Endothelial cell of umbilical vein (primary cell): ENCODE measurements at regions not wholly inside any gene's neighbourhood (a gene's known extent, or its start where the extent isn't known, plus 50 kb on each side); places are given as distances from the start of the nearest gene placed in this dataset.

Experiments
- POLR2A ChIP-seq: IDR thresholded peaks from 2 replicates; pipeline ENCODE4 v1.6.1; 2012; ENCODE audit warnings: low read depth, mild to moderate bottlenecking, control low read depth, low read length
- POLR2AphosphoS5 ChIP-seq: IDR thresholded peaks from 2 replicates; pipeline ENCODE4 v1.6.1; 2012; ENCODE audit warnings: low read depth, mild to moderate bottlenecking, control low read depth, low read length, moderate library complexity; ENCODE audit not compliant: insufficient read depth
- TF ChIP-seq, protein P1 (sequence below): IDR thresholded peaks from 2 replicates; pipeline ENCODE4 v1.6.1; 2011; ENCODE audit not compliant: insufficient read depth, insufficient read length
- TF ChIP-seq, protein P2 (sequence below), 2 donors: IDR thresholded peaks; 1 replicate in 1 of 2; 2 replicates in 1 of 2; pipeline ENCODE4 v1.5.1; 2011; ENCODE audit warnings: low read length in 2 of 2, mild to moderate bottlenecking in 2 of 2, moderate library complexity in 2 of 2, control low read depth in 1 of 2, inconsistent platforms in 1 of 2, low read depth in 1 of 2; ENCODE audit not compliant: insufficient read depth in 1 of 2; ENCODE audit errors: extremely low read depth in 1 of 2

DNA sequence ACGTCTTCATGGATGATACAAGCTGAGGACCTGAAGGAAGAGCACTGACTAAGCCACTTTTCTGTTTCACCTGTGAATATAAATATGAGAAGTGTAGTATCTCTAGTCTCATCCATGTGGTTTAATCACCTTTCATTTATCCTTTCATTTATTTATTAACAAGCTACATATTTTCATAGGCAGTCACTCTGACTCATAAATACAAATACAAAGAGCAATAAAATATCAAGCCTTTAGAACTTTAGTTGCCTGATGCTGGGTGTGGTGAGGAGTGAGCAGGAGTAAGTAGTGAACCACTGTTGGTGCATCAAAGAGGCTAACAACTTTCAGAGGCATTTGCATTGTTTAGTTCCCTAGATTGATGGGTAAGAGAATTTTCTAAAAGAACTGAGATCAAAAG, 269.0 kb upstream of the C1orf87 start:
- TF ChIP-seq, protein P1, sequence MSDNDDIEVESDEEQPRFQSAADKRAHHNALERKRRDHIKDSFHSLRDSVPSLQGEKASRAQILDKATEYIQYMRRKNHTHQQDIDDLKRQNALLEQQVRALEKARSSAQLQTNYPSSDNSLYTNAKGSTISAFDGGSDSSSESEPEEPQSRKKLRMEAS: no peak
- TF ChIP-seq, protein P2, sequence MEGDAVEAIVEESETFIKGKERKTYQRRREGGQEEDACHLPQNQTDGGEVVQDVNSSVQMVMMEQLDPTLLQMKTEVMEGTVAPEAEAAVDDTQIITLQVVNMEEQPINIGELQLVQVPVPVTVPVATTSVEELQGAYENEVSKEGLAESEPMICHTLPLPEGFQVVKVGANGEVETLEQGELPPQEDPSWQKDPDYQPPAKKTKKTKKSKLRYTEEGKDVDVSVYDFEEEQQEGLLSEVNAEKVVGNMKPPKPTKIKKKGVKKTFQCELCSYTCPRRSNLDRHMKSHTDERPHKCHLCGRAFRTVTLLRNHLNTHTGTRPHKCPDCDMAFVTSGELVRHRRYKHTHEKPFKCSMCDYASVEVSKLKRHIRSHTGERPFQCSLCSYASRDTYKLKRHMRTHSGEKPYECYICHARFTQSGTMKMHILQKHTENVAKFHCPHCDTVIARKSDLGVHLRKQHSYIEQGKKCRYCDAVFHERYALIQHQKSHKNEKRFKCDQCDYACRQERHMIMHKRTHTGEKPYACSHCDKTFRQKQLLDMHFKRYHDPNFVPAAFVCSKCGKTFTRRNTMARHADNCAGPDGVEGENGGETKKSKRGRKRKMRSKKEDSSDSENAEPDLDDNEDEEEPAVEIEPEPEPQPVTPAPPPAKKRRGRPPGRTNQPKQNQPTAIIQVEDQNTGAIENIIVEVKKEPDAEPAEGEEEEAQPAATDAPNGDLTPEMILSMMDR (IDR thresholded peaks at IDR 0.05; ENCODE audit: extremely low read depth in 1 of 2, insufficient read depth in 1 of 2, low read depth in 1 of 2, low read length in 2 of 2): no peak
- no peak for TF ChIP-seq POLR2AphosphoS5
- TF ChIP-seq POLR2A: no peak
